Fibroblast of upper back skin (primary cell): ENCODE measurements at regions not wholly inside any gene's neighbourhood (a gene's known extent, or its start where the extent isn't known, plus 50 kb on each side); places are given as distances from the start of the nearest gene placed in this dataset.

Experiments used
- DNase-seq: peaks from one replicate; pipeline ENCODE4 v3.0.0-alpha.2; 2013

DNA sequence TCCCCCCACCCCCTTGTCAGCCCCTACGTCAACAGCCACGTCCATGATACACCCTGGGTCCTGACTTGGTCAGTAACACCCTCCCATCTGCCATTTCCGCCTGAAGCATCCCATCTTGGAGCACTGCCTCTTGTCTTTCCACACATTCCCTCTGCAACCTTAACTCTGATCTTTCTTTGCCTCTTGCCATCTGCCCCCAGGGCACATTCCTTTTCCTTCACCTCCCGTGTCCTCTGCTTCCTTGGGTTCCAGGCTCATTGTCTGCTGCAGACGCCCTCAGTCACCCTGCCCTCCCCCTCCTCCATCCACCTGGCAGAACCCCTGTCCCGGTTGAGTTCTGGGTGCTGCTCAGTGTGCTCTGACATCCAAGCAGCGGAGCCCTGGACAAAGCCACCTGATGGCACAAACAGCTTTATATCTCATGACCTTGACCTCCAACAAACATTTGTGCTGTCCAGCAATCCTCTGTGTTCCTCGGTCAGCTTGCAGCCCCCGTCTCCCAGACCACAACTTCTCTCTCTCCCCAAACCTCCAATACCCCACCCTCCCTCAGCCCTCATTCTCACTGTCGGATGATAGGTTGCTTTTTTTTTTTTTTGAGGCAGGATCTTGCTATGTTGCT, 97.7 kb upstream of the IER5L start:
- no peak for DNase-seq

DNA sequence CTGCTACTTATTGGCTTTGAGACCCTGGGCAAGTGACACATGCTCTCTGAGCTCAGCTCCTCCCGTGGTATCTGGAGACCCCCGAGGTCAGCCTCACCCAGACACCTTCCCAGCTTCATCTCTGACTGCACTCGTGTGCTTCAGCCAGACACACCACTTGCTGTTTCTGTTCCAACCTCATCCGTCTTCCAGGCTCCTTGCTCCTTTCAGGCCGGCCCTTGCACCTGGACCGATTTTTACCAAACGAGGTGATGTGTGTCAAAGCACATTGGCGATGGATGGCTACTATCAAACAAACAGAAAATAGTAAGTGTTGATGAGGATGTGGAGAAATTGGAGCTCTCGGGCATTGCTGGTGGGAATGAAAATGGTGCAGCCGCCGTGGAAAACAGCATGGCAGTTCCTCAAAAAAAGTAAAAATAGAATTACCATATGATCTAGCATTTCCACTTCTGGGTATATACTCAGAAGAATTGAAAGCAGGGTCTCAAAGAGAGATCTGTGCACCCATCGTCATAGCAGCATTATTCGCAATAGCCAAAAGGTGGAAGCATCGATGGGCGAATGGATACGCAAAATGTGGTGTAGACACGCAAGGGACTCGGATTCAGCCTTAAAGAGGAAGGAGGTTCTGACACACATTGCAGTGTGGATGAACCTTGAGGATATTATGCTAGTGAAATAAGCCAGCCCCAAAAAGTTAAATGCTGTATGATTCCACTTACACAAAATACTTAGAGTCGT, 96.1 kb upstream of the IER5L start:
- DNase-seq, result no peak

DNA sequence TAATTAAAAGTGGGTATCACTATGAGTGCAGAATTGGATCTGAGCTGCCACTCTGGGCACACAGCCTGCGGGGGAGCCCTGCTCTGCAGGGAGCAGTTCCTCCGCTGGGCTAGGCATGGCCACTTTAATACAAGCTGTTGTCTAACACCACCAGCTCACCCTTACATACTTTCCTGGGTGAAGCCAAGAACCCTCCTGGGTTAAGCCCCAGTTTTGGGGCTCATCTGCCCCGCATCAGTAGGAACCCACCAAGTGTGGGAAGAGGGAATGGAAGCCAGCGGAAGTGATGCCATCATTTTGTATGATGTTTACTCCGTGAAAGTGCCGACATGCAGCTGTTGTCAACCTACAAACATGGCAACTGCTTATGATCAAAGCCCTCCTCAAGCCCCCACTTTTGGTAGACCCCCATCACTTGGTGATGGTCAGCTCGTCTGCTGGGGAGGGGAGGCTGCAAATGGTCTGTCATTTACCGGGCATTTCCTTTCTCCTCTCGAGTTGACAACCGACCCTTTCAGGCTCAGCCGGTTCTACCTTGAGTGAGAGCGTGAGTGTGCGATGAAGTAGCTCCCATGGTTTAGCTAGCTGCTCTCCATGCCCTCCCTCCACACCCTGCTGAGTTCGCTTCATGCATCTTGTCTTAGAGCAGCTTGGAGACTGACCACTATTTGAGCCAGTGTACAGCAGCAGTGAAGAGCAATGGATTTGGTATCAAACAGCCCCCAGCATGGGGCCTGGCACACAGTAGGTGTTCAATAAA, 95.3 kb upstream of the IER5L start:
- no peak for DNase-seq

DNA sequence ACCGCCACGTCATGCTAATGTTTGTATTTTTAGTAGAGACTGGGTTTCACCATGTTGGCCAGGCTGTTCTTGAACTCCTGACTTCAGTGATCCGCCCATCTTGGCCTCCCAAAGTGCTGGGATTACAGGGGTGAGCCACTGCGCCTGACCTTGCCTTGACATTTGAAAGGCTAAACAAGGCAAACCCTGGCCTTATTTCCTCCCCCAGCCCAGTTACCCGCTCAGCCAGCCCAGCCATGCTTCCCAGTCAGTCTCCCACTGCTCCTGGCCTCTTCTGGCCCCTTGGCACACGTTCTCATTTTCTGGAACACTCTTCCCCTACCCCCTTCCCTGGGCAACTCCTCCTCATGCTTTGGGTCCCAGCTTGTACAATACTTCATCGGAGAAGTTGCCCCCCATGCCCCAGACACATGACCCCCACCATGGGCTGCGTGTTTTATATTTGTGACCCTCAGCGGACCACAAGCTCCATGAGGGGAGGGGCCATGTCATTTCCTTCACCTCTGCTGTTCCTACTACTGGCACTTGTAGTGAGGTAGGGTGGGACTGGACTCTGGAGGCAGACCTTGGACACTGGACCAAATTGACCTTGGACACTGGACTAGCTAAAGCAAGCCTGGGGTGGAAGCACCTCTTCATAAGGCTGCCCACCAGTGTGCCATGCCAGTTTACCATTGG, 94.4 kb upstream of the IER5L start:
- DNase-seq, result no peak

DNA sequence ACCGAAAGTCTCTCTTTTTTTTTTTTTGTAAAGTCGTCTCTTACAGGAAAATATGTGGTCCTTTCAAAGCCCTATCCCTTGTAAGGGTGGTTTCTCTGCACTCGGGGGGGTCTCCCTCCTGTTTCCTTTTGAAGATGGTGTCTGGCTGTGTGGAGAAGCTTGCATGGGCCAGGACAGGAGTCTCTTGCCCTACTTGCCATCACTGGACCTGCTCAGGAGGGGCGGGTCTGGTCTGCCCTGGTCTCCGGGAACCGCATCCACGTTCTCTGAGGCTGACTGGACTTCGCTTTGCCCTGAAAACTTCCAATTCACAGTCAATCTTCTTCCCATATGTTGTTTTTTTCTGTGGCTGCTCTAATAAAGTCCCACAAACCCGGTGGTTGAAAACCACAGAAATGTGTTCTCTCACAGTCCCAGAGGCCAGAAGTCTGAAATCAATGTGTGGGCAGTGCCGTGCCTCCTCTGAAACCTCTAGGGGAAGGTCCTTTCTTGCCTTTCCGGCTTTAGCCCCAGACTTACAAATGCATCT, 92.9 kb upstream of the IER5L start:
- DNase-seq, result peak; percentile 90

DNA sequence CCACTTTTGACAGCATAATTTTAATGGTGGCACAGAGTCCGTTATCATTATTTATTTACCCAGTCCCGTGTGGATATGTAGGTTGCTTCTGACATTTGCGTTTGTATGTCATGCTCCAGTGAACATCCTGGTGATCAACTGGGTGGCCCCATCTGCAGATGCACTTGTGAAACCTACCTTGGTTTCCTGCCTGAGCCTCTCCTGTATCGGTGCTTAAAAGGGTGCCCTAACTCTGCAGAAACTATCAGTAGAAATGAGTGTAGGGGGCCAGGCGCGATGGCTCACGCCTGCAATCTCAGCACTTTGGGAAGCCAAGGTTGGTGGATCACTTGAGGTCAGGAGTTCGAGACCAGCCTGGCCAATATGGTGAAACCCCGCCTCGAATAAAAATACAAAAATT, 92.1 kb upstream of the IER5L start:
- DNase-seq, result no peak

DNA sequence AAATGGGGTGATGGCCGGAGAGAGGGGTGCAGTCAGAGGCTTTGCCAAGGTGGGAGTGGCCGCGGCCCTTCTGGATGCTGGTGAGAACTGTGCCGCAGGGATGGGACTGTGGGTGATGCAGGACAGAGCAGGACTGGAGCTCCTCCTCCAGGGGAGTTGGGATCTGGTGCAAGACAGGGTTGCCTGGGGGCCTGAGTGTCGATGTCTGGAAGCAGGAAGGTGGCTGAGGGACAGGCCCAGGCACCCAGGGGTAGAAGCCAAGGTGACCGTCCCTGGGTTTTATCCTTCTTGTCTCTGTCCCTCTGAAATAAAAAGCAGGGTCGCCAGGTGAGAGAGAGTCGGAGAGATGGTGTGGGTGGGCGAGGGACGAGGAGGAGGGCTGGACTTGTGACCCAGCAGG, 89.1 kb upstream of the IER5L start:
- DNase-seq, result no peak

DNA sequence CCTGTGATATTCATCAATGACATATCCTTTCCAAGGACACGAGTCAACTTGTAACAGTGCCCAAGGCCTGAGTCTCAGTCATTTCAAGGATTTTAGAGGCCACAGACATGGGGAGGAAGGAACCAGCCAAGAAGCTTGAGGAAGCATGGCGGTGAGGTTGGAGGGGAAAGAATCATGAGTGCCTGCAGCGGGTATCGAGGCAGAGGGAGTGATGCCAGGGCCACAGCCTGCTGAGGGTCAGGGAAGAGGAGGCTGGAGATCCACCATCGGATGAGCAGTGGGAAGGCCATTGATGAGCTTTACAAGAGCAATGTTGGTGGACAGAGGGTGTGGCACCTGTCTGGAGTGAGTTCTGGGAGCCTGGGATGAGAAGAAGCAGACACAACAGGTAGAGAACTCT, 88.5 kb upstream of the IER5L start:
- no peak for DNase-seq

DNA sequence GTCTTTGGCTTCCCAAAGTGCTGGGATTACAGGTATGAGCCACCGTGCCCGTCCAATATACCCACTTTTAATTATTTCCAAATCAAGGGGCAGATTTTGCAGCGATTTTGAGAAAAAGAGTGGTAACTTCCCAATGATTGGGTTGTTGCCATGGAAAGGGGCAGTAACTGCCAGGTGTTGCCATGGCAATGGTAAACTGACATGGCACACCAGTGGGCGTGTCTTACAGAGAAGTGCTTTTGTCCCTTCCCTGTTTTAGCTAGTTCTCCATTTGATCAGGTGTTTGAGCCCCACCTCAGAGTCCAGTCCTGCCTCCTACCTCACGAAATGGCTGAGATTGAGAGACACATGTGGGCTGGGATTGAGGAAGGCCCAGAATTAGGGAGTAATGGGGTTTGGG, 86.3 kb upstream of the IER5L start:
- DNase-seq, result no peak

DNA sequence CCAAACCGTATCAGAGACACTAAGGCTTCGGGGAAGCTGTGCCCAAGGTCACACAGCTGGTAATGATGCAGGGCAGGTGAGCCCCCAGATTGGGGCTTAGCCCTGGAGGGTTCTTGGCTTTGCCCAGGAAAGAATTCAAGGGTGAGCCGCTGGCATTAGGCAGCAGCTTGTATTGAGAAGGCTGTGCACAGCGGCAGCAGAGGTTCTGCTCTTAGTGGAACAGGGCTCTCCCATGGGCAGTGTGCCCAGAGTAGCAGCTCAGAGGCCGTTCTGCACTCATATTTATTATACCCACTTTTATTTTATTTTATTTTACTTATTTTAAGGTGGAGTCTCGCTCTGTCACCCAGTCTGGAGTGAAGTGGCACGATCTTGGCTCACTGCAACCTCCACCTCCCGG, 85.8 kb upstream of the IER5L start:
- DNase-seq, result no peak

DNA sequence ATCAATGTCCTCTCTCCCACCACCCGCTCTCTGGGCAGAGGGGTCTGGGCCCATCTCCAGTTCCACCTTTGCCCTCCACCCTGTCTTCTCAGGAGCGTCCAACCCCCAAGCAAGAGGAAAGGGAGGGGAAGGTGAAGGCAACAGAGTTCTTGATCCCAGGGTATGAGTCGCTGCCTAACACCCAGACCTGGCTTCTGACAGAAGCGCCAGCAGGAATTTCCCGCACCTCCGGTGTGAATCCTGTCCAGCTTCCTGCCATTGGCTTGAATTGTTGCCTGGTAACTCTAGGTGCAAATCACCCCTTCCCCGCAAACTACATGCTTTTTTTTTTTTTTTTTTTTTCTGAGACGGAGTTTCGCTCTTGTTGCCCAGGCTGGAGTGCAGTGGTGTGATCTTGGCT, 84.2 kb upstream of the IER5L start:
- no peak for DNase-seq

DNA sequence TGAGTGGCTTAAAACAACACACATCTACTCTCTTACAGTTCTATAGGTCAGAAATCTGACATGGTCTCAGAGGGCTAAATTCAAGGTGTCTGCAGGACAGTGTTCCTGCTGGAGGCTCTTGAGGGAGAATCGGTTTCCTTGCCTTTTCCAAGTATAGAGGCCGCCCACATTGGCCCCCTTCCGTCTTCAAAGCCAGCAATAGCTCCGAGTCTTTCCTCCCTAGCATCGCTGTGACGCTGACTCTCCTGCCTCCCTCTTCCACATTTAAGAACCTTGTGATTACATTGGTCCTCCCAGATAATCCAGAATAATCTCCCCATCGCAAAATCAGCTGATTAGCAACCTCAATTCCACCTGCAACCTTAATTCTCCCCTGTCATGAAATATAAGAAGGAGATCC, 81.3 kb upstream of the IER5L start:
- no peak for DNase-seq

DNA sequence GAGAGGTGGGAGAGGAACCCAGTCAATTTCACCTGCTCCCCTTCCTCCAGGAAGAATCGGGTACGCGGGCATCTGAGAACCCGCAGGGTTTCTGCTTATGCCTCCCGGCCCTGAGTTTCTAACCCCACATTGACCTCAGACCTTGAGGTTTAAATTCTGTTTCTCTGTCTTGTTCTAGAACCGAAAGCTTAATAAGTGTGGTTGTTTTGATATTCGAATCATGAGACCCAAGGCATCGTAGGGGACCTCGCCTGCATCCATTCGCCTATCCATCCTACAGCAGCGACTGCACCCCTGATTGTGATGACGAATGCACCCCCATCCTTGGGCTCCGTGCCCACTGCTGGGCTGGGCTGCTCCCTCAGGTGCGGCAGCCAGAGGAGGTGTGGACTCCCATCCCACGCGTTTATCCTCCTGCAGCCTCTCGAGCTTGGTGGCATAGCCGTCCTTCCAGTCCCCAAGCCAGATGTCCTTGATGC, 80.8 kb upstream of the IER5L start:
- DNase-seq, result no peak

DNA sequence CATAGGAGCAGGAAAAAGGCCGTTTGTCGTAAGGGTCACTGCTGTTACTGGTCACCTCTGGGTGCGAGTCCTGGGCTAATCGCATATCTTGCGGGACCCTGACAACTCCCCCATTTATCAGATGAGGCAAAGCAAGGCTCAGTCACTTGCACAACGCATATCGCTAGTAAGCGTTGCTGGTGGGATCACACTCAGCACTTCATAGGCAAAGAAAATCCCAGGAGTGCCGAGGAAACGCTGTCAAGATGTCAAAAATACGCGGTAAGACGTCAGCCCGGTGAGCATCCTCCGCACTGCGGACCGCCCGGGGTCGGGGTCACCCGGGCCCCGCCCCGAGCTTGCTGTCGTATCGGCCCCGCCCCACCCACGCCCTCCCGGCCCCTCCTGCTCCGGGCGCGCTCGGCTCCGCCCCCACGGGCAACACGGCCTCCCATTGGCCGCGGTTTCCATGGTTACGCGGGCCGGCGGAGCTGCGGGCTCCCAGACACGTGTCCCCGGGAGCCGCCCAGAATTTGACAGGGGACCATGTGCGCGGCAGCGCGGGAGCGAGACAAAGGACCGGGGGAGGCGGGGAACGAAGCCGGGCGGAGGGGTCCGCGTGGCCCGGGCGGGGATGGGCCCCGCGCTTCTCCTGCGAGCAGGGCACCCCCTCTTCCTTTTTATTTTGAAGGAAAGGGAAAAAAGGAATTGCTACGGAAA, 80.2 kb upstream of the IER5L start:
- DNase-seq, result peak; percentile 92

DNA sequence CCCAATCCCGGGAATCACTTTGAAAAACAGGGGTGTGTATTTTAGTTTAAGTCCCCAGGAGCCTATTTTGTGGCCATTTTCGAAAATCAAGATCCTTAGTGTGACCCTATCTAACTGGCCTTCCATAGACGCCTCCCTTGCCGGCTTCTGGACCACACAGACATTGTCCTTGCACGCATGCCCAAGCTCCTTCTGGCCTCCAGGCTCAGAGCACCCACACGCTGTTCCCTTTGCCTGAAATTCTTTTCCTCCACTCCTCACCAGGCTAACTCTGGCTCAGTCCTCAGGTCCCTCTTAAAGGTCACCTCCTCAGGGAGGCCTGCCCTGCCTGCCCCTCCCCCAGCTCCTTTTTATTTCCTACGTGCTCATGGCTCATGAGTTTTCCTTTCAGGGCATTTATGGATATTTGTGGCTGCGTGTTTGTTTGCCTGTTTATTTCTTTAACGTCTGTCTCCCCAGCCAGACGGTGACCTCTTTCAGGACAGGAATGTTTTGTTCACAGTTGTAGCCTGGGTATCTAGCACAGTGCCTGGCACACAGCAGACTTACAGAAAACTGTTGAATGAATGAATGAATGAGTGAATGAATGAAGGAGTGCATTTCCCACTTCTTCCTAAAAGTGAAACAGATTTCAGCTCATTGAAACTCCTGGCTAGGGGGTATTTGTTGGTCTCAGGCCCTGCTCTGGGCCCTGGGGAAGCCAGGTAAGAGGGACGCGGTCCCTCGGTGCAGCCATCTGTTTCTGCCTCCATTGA, 79.1 kb upstream of the IER5L start:
- no peak for DNase-seq

DNA sequence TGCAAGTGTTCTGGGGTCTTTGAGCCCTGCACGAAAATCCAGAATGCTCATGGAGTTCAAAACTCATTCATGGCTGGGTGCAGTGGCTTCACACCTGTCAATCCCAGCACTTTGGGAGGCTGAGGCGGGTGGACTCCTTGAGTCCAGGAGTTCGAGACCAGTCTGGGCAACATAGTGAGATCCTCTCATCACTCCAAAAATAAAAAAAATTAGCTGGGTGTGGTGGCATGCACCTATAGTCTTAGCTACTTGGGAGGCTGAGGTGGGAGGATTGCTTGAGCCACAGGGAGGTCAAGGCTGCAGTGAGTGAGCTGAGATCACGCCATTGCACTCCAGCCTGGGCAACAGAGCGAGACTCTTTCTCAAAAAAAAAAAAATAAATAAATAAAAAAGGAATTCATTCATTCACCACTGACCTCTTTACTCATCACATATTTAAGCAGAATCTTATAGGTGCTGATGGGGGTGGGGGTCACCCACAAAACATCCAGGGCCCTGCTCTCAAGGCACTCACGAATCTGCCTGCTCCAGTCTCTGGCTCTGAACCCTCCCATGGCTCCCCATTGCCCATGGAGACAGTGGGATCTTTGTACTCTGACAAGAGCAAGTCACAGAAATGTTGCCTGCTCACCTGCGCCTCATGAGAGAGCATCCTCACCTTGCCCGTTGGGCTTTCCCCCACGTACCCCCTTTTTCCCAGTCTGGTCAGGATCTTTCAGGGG, 76.7 kb upstream of the IER5L start:
- DNase-seq, result no peak

DNA sequence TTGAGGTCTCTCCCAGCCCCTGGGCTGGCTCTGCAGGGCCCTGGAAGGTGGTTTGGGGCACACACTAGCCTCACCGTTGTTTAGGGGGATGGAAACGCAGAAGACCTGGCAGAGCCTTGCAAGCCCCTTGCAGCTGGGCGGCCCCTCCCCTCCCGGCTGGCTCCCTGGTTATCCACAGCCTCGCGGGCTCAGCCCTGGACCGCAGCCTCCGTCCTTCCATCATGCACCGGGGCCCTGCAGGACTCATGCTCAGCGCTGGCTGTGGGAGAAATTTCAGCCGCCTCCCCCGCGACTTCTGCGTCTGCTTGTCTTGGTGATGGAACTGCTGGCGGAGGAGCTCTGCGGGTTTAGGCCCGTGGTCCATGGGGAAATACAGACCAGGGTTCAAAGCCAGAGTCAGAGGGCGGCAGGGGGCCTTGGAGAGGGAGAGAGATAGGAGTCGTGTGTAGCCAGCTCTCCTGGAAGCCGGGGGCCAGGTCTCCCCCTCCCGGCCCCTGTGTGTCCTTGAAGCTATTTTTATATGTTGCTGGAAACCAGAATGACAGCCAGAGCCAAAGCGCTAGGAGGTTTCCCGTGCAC, 75.8 kb upstream of the IER5L start:
- DNase-seq, result peak; percentile 31

DNA sequence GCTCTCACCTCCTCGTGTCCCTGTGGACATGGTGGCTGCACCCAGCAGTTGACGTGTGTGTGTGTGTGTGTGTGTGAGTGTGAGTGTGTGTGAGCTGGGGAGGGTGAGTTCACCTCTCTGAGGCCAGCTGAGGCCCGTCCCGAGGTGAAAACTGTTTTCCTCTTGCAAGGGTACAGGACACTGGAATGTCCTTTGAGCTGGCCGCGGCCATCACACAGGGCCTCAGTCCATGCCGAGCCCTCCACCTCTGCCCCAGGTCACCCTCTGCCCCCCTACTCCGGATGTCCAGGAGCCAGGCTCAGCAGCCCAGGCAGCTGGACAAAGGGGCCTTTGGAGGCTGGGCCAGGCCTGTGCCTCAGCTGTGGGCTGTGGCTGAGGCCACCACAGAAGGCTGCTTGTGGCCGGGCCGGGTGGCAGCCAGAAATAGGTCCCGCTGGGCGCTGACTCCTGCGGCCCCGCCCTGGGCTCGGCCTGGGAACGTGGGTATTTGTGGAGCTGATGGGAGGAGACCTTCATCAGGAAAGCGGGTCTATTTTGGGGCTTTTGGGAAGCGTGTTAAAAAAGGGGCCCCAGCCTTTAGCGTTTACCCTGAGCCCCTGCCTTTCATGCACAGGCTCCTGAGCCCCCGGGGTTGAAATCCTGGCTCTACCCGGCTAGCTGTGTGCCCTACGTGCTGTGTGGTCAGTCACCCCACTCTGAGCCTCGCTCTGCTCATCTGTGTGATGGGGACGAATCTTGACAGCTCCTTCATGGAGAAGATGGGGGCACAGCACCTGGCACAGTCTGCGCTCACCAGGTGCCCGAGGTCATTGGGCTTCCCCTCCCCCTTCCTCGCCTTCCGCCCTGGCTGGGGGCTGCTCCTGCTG, 75.1 kb upstream of the IER5L start:
- no peak for DNase-seq

DNA sequence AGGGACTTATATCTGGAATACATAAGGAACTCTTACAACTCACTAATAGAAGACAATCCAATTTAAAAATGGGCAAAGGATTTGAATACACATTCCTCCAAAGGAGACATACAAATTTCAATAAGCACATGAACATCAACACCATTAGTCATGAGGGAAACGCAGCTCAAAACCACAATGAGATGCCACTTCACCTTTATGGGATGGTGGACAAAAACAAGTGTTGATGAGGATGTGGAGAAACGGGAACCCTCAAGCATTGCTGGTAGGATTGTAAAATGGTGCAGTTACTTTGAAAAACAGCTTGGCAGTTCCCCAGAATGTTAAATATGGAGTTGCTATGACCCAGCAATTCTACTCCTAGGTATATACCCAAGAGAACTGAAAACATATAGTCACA, 72.7 kb upstream of the IER5L start:
- DNase-seq, result peak; percentile 36
